Mammary epithelial cell (primary cell): ENCODE measurements at regions not wholly inside any gene's neighbourhood (a gene's known extent, or its start where the extent isn't known, plus 50 kb on each side); places are given as distances from the start of the nearest gene placed in this dataset.

Experiments used
- CTCF ChIP-seq, 2 donors: IDR thresholded peaks in 1 of 2; conservative IDR thresholded peaks in 1 of 2; 2 replicates each; pipeline ENCODE4 v1.5.1; 2011 to 2012; ENCODE audit warnings: inconsistent platforms in 2 of 2, low read length in 2 of 2, mild to moderate bottlenecking in 2 of 2, control low read depth in 1 of 2, low read depth in 1 of 2; ENCODE audit not compliant: insufficient read depth in 1 of 2; ENCODE audit errors: extremely low read depth in 1 of 2
- EZH2 ChIP-seq: IDR thresholded peaks from 2 replicates; pipeline ENCODE4 v1.6.1; 2012; ENCODE audit warnings: low read length, inconsistent platforms, borderline replicate concordance

GRCh38 chr3:87805670-87806069 is 253.1 kb downstream of the CGGBP1 start:
- TF ChIP-seq CTCF (conservative IDR thresholded peaks at IDR 0.05 in 1 of 2, IDR thresholded peaks at IDR 0.05 in 1 of 2; ENCODE audit: extremely low read depth in 1 of 2, insufficient read depth in 1 of 2, low read depth in 1 of 2, low read length in 2 of 2) = no peak
- TF ChIP-seq EZH2 = no peak
